PC-9 (cell line): ENCODE measurements at regions not wholly inside any gene's neighbourhood (a gene's known extent, or its start where the extent isn't known, plus 50 kb on each side); places are given as distances from the start of the nearest gene placed in this dataset.

ENCODE experiments used
- BruUV-seq: library from RNA; stranded (reverse); fragments of 400-500 nt; replicated peaks from 2 replicates; lab custom pipeline; 2021; lab: Mats Ljungman, UMichigan
- CTCF ChIA-PET: fragments of 300-600 bp; sonication (Branson Sonifier 250); formaldehyde crosslinking; loops from one replicate; lab custom pipeline; 2022; ENCODE audit warnings: antibody characterized with exemption; lab: Charles Lee
- POLR2A ChIA-PET: fragments of 300-600 bp; sonication (Branson Sonifier 250); formaldehyde crosslinking; loops from one replicate; lab custom pipeline; 2022; ENCODE audit warnings: antibody characterized with exemption; ENCODE audit not compliant: unreplicated experiment; lab: Charles Lee
- DNase-seq, 2 experiments: peaks; one replicate each; pipeline versions ENCODE4 v3.0.0 to v3.0.0-alpha.2; 2015 to 2022; ENCODE audit warnings: mixed read lengths in 1 of 2
- H2AFZ ChIP-seq: fragments of 200-600 bp; sonication (generic); 2 replicates; pipeline ENCODE4 v1.8.1; 2017; ENCODE audit warnings: antibody characterized with exemption
- H3F3A ChIP-seq: fragments of 200-600 bp; sonication (generic); 2 replicates; pipeline ENCODE4 v1.8.1; 2017; ENCODE audit warnings: antibody characterized with exemption, mild to moderate bottlenecking, low read depth; ENCODE audit not compliant: insufficient read depth
- H3K27ac ChIP-seq: fragments of 200-600 bp; sonication (generic); 2 replicates; pipeline ENCODE4 v1.6.1; 2016; ENCODE audit warnings: mixed run types
- H3K27me3 ChIP-seq: fragments of 200-600 bp; sonication (generic); 2 replicates; pipeline ENCODE4 v1.6.1; 2016; ENCODE audit warnings: low read depth, mixed run types; ENCODE audit not compliant: insufficient read depth
- H3K36me3 ChIP-seq: fragments of 200-600 bp; sonication (generic); 2 replicates; pipeline ENCODE4 v1.6.1; 2016; ENCODE audit warnings: low read depth, mixed run types
- H3K4me1 ChIP-seq: fragments of 200-600 bp; sonication (generic); replicated peaks from 2 replicates; pipeline ENCODE4 v1.6.1; 2016; ENCODE audit warnings: mixed run types; ENCODE audit not compliant: insufficient read depth
- H3K4me2 ChIP-seq: fragments of 200-600 bp; sonication (generic); 2 replicates; pipeline ENCODE4 v1.6.1; 2017; ENCODE audit warnings: mixed run types
- H3K4me3 ChIP-seq: fragments of 200-600 bp; sonication (generic); 2 replicates; pipeline ENCODE4 v1.6.1; 2016; ENCODE audit warnings: mixed run types
- H3K79me2 ChIP-seq: fragments of 200-600 bp; sonication (generic); 2 replicates; pipeline ENCODE4 v1.6.1; 2017; ENCODE audit warnings: low read depth, mixed run types
- H3K9me2 ChIP-seq: fragments of 200-600 bp; sonication (generic); 2 replicates; pipeline ENCODE4 v1.8.1; 2017; ENCODE audit warnings: mild to moderate bottlenecking; ENCODE audit not compliant: insufficient read depth
- H3K9me3 ChIP-seq: fragments of 200-600 bp; sonication (generic); 2 replicates; pipeline ENCODE4 v1.8.1; 2016; ENCODE audit warnings: low read depth; ENCODE audit not compliant: insufficient read depth
- H4K20me1 ChIP-seq: fragments of 200-600 bp; sonication (generic); 2 replicates; pipeline ENCODE4 v1.8.1; 2017; ENCODE audit not compliant: insufficient read depth
- CTCF ChIP-seq: fragments of 200-600 bp; sonication (generic); conservative IDR thresholded peaks from 2 replicates; pipeline ENCODE4 v1.6.1; 2017; ENCODE audit warnings: mixed run types, antibody characterized with exemption, mild to moderate bottlenecking, moderate library complexity
- EZH2 ChIP-seq: fragments of 200-600 bp; sonication (generic); IDR thresholded peaks from 2 replicates; pipeline ENCODE4 v1.8.0; 2017; ENCODE audit warnings: antibody characterized with exemption, low read depth
- intact Hi-C: fragments of 100-400 bp; cut with micrococcal nuclease; formaldehyde crosslinking; loops from one replicate; pipeline ENCODE4 v1.10.0; 2022; ENCODE audit not compliant: unreplicated experiment

GRCh38 chr11:80779905-80780605 lies 1339.2 kb upstream of the TENM4 start:
- H3K9me2 ChIP-seq = no peaks in the 10 kb centered on the region
- DNase-seq = no peak
- no peak overlapping the region for H3K4me3 ChIP-seq
- no peak overlapping the region for H3K27ac ChIP-seq
- no peaks in the 10 kb centered on the region for H4K20me1 ChIP-seq
- BruUV-seq = no TSS peak
- H3K79me2 ChIP-seq = no peaks in the 10 kb centered on the region
- no peaks in the 10 kb centered on the region for H3F3A ChIP-seq
- no peak for TF ChIP-seq EZH2
- H3K9me3 ChIP-seq = no peaks in the 10 kb centered on the region
- H2AFZ ChIP-seq = no peak overlapping the region
- H3K4me2 ChIP-seq = no peak overlapping the region
- H3K27me3 ChIP-seq = no peaks in the 10 kb centered on the region
- no peaks in the 10 kb centered on the region for H3K36me3 ChIP-seq
- POLR2A ChIA-PET = no interaction called here
- CTCF ChIA-PET = no interaction called here
- intact Hi-C loops = no loop called here
- no peaks in the 10 kb centered on the region for H3K4me1 ChIP-seq

GRCh38 chr11:80778941-80779340 lies 1338.1 kb upstream of the TENM4 start:
- ChIA-PET POLR2A (no interaction called here), CTCF (no interaction called here)
- intact Hi-C loops = no loop called here
- H4K20me1 ChIP-seq = no peaks in the 10 kb centered on the region
- no peaks in the 10 kb centered on the region for H3K27me3 ChIP-seq
- no peaks in the 10 kb centered on the region for H3K79me2 ChIP-seq
- TF ChIP-seq CTCF = no peak
- no peak for TF ChIP-seq EZH2
- no peaks in the 10 kb centered on the region for H3K9me3 ChIP-seq
- H3F3A ChIP-seq = no peaks in the 10 kb centered on the region
- H3K27ac ChIP-seq = no peak overlapping the region
- no peak overlapping the region for H3K4me3 ChIP-seq
- no peak overlapping the region for H3K4me2 ChIP-seq
- H3K9me2 ChIP-seq = no peaks in the 10 kb centered on the region
- no TSS peak for BruUV-seq
- no peak for DNase-seq
- no peaks in the 10 kb centered on the region for H3K36me3 ChIP-seq
- no peaks in the 10 kb centered on the region for H3K4me1 ChIP-seq
- no peak overlapping the region for H2AFZ ChIP-seq

GRCh38 chr11:80778432-80778831 lies 1337.6 kb upstream of the TENM4 start:
- Histone ChIP-seq H3K4me3 (no peak overlapping the region), H3K79me2 (no peaks in the 10 kb centered on the region), H3F3A (no peaks in the 10 kb centered on the region), H2AFZ (no peak overlapping the region), H3K27ac (no peak overlapping the region), H3K27me3 (no peaks in the 10 kb centered on the region), H3K4me1 (no peaks in the 10 kb centered on the region), H3K36me3 (no peaks in the 10 kb centered on the region), H3K4me2 (no peak overlapping the region), H4K20me1 (no peaks in the 10 kb centered on the region), H3K9me2 (no peaks in the 10 kb centered on the region), H3K9me3 (no peaks in the 10 kb centered on the region)
- intact Hi-C loops = no loop called here
- no peak for DNase-seq
- POLR2A ChIA-PET = no interaction called here
- TF ChIP-seq CTCF = no peak
- CTCF ChIA-PET = no interaction called here
- BruUV-seq = no TSS peak

- H3K4me1 ChIP-seq = no peaks in the 10 kb centered on the region
- ChIA-PET POLR2A (no interaction called here), CTCF (no interaction called here)
- no peaks in the 10 kb centered on the region for H3K9me3 ChIP-seq
- TF ChIP-seq EZH2 (no peak), CTCF (no peak)
- H3K27me3 ChIP-seq = no peaks in the 10 kb centered on the region
- no peaks in the 10 kb centered on the region for H3K36me3 ChIP-seq
- no peak overlapping the region for H2AFZ ChIP-seq
- no peaks in the 10 kb centered on the region for H3F3A ChIP-seq
- no peaks in the 10 kb centered on the region for H4K20me1 ChIP-seq
- no peak for DNase-seq
- H3K4me3 ChIP-seq = no peak overlapping the region
- no TSS peak for BruUV-seq
- intact Hi-C loops = no loop called here
- H3K27ac ChIP-seq = no peak overlapping the region
- H3K4me2 ChIP-seq = no peak overlapping the region
- no peaks in the 10 kb centered on the region for H3K9me2 ChIP-seq
- no peaks in the 10 kb centered on the region for H3K79me2 ChIP-seq
These were observed 1333.1 kb upstream of the TENM4 start for GRCh38 chr11:80773919-80774318.
